Activated CD8-positive, alpha-beta memory T cell treated with anti-CD3 and anti-CD28 coated beads for 36 hours (primary cell): ENCODE measurements at regions not wholly inside any gene's neighbourhood (a gene's known extent, or its start where the extent isn't known, plus 50 kb on each side); places are given as distances from the start of the nearest gene placed in this dataset.

Source experiments
- CTCF ChIA-PET: fragments of 350-600 bp; sonication (Branson Sonifier 250); formaldehyde crosslinking; loops from one replicate; lab custom pipeline; 2021; ENCODE audit warnings: antibody characterized with exemption; lab: Charles Lee
- POLR2A ChIA-PET: fragments of 350-600 bp; sonication (Branson Sonifier 250); formaldehyde crosslinking; loops from one replicate; lab custom pipeline; 2021; ENCODE audit warnings: antibody characterized with exemption; lab: Charles Lee

GRCh38 chr16:79320956-79321355, 279.6 kb downstream of the MAF start:
- POLR2A ChIA-PET, result no interaction called here
- CTCF ChIA-PET, result no interaction called here

GRCh38 chr16:79318143-79318899, 282.2 kb downstream of the MAF start:
- ChIA-PET CTCF (no interaction called here), POLR2A (no interaction called here)

- POLR2A ChIA-PET, result no interaction called here
- CTCF ChIA-PET, result no interaction called here
Measured at GRCh38 chr16:79317521-79317920, 283.0 kb downstream of the MAF start.

- POLR2A ChIA-PET, result no interaction called here
Measured at GRCh38 chr16:79317026-79317425, 283.5 kb downstream of the MAF start.

GRCh38 chr16:79316004-79316458, 284.5 kb downstream of the MAF start:
- ChIA-PET POLR2A (interaction anchor here (0.7 to 1.4 kb wide), 12 partner anchors 28 to 538 kb away, joined by 3 to 8 read pairs (median 4); no protein-coding TSS in a partner anchor), CTCF (interaction anchor here (0.6 to 2.0 kb wide), 11 partner anchors 32 to 1150 kb away, joined by 3 to 11 read pairs (median 3); no protein-coding TSS in a partner anchor)

More at GRCh38 chr16:79317026-79317425, 283.5 kb downstream of the MAF start:
- CTCF ChIA-PET, result interaction anchor here (1.4 kb wide), 1 partner anchor 283 kb away, joined by 3 read pairs; no protein-coding TSS in a partner anchor

- ChIA-PET CTCF (no interaction called here), POLR2A (no interaction called here)
Measured at GRCh38 chr16:79312502-79312901, 288.0 kb downstream of the MAF start.

GRCh38 chr16:79310710-79311109, 289.8 kb downstream of the MAF start:
- CTCF ChIA-PET, result interaction anchor here (0.7 kb wide), 1 partner anchor 740 kb away, joined by 5 read pairs; no protein-coding TSS in a partner anchor
- POLR2A ChIA-PET, result interaction anchor here (0.7 kb wide), 1 partner anchor 16 kb away, joined by 4 read pairs; no protein-coding TSS in a partner anchor

- POLR2A ChIA-PET, result no interaction called here
- CTCF ChIA-PET, result no interaction called here
Measured at GRCh38 chr16:79309606-79310005, 290.9 kb downstream of the MAF start.

- POLR2A ChIA-PET, result no interaction called here
- CTCF ChIA-PET, result interaction anchor here (0.6 kb wide), 1 partner anchor 171 kb away, joined by 3 read pairs; no protein-coding TSS in a partner anchor
Measured at GRCh38 chr16:79307214-79307613, 293.3 kb downstream of the MAF start.

GRCh38 chr16:79305074-79305473, 295.5 kb downstream of the MAF start:
- POLR2A ChIA-PET, result interaction anchor here (0.6 kb wide), 1 partner anchor 420 kb away, joined by 4 read pairs; no protein-coding TSS in a partner anchor
- CTCF ChIA-PET, result no interaction called here

GRCh38 chr16:79303959-79304387, 296.6 kb downstream of the MAF start:
- ChIA-PET POLR2A (no interaction called here), CTCF (no interaction called here)

- CTCF ChIA-PET, result no interaction called here
- POLR2A ChIA-PET, result no interaction called here
Measured at GRCh38 chr16:79303206-79303605, 297.3 kb downstream of the MAF start.

GRCh38 chr16:79302731-79303130, 297.8 kb downstream of the MAF start:
- ChIA-PET POLR2A (no interaction called here), CTCF (no interaction called here)

GRCh38 chr16:79301051-79301450, 299.5 kb downstream of the MAF start:
- ChIA-PET CTCF (no interaction called here), POLR2A (no interaction called here)

- POLR2A ChIA-PET, result no interaction called here
- CTCF ChIA-PET, result interaction anchor here (0.7 kb wide), 1 partner anchor 9 kb away, joined by 3 read pairs; no protein-coding TSS in a partner anchor
Measured at GRCh38 chr16:79298894-79299799, 301.4 kb downstream of the MAF start.

GRCh38 chr16:79298476-79298875, 302.1 kb downstream of the MAF start:
- CTCF ChIA-PET, result no interaction called here

GRCh38 chr16:79297805-79298204, 302.7 kb downstream of the MAF start:
- CTCF ChIA-PET, result no interaction called here
- POLR2A ChIA-PET, result no interaction called here

More at GRCh38 chr16:79298476-79298875, 302.1 kb downstream of the MAF start:
- POLR2A ChIA-PET, result no interaction called here

- POLR2A ChIA-PET, result no interaction called here
- CTCF ChIA-PET, result no interaction called here
Measured at GRCh38 chr16:79297296-79297695, 303.2 kb downstream of the MAF start.

GRCh38 chr16:79296491-79296890, 304.0 kb downstream of the MAF start:
- POLR2A ChIA-PET, result no interaction called here
- CTCF ChIA-PET, result no interaction called here

GRCh38 chr16:79295746-79296145, 304.8 kb downstream of the MAF start:
- ChIA-PET CTCF (no interaction called here), POLR2A (no interaction called here)
